Ascending aorta (tissue), 2 donors: ENCODE measurements at regions not wholly inside any gene's neighbourhood (a gene's known extent, or its start where the extent isn't known, plus 50 kb on each side); places are given as distances from the start of the nearest gene placed in this dataset.

Experiments used
- DNase-seq, 2 donors: peaks; one replicate each; pipeline ENCODE4 v3.0.0-alpha.2; 2019; ENCODE audit warnings: low spot score in 2 of 2
- H3K27ac ChIP-seq, 2 donors: fragments of 200-600 bp; sonication (generic); one replicate each; pipeline ENCODE4 v1.5.1; 2016 to 2017; ENCODE audit warnings: mild to moderate bottlenecking in 1 of 2
- H3K27me3 ChIP-seq: fragments of 200-600 bp; sonication (generic); one replicate; pipeline ENCODE4 v1.5.1; 2017
- H3K36me3 ChIP-seq, 2 donors: fragments of 200-600 bp; sonication (generic); one replicate each; pipeline ENCODE4 v1.5.1; 2016
- H3K4me1 ChIP-seq, 2 donors: fragments of 200-600 bp; sonication (generic); one replicate each; pipeline ENCODE4 v1.5.1; 2016 to 2017; ENCODE audit warnings: mild to moderate bottlenecking in 1 of 2
- H3K4me3 ChIP-seq, 2 donors: fragments of 200-600 bp; sonication (generic); one replicate each; pipeline ENCODE4 v1.5.1; 2016 to 2017; ENCODE audit warnings: mild to moderate bottlenecking in 1 of 2
- H3K9me3 ChIP-seq, 2 donors: fragments of 200-600 bp; sonication (generic); one replicate each; pipeline ENCODE4 v1.5.1; 2016
- CTCF ChIP-seq, 3 experiments: fragments of 200-600 bp in 2 of 3; fragments of 450-650 bp in 1 of 3; sonication (generic) in 2 of 3; IDR thresholded peaks; one replicate each; pipeline ENCODE4 v1.5.1; 2016 to 2019; ENCODE audit warnings: antibody characterized with exemption in 3 of 3, mild to moderate bottlenecking in 1 of 3, moderate library complexity in 1 of 3
- intact Hi-C: fragments of 100-400 bp; cut with DNase I; formaldehyde crosslinking; loops from one replicate; pipeline ENCODE4 v1.15.1; 2023

DNA sequence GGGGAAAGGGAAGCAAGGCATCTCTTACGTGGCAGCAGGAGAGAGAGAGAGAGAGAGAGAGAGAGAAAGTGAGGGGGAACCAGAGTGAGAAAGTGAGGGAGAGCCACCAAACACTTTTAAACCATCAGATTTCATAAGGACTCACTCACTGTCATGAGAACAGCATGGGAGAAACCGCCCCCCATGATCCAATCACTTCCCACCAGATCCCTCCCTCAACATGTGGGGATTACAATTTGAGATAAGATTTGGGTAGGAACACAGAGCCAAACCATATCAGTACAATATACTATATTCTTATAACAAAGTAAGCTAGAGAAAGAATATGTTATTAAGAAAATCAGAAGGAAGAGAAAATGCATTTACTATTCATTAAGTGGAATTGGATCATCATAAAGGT, 53.7 kb upstream of the PLXNC1 start:
- Histone ChIP-seq H3K4me3 (no peak overlapping the region), H3K27ac (no peak overlapping the region), H3K36me3 (no peaks in the 10 kb centered on the region), H3K4me1 (peaks cover 5 to 16% of the 10 kb centered on the region in 2 donors), H3K9me3 (no peaks in the 10 kb centered on the region), H3K27me3 (no peaks in the 10 kb centered on the region)
- no peak for DNase-seq
- intact Hi-C loops: no loop called here
- TF ChIP-seq CTCF (IDR thresholded peaks at IDR 0.05): no peak

DNA sequence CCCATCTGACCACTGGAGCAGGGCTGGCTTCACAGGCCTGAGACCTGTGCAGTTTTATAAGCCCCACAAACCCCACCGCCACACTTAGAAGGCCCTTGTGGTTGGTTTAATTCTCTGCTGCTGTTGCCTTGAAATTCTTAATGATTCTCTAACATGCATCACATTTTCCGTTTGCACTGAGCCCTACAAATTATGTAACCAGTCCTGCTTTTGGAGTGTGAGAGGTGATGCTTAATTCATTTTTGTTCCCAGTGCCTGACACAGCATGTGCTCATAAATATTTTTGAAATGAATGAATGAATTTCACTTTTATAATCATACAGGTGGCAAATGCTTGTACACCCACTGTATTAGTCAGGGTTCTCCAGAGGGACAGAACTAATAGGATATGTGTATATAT, 52.8 kb upstream of the PLXNC1 start:
- intact Hi-C loops: no loop called here
- H3K4me3 ChIP-seq: no peak overlapping the region
- no peaks in the 10 kb centered on the region for H3K27me3 ChIP-seq
- peaks cover 5 to 16% of the 10 kb centered on the region in 2 donors for H3K4me1 ChIP-seq
- no peak for DNase-seq
- no peaks in the 10 kb centered on the region for H3K36me3 ChIP-seq
- peak overlapping the region; percentile 40 to 48 for H3K27ac ChIP-seq
- no peaks in the 10 kb centered on the region for H3K9me3 ChIP-seq
- TF ChIP-seq CTCF (IDR thresholded peaks at IDR 0.05): no peak

GRCh38 chr12:94098466-94098865, 49.9 kb upstream of the PLXNC1 start:
- intact Hi-C loops: no loop called here
- Histone ChIP-seq H3K4me1 (peaks cover 0 to 4% of the 10 kb centered on the region in 2 donors), H3K9me3 (no peaks in the 10 kb centered on the region), H3K36me3 (no peaks in the 10 kb centered on the region), H3K27me3 (no peaks in the 10 kb centered on the region), H3K4me3 (no peak overlapping the region), H3K27ac (no peak overlapping the region)
- DNase-seq: no peak
- TF ChIP-seq CTCF (IDR thresholded peaks at IDR 0.05): no peak
